ENCODE measurements at regions not wholly inside any gene's neighbourhood (a gene's known extent, or its start where the extent isn't known, plus 50 kb on each side); places are given as distances from the start of the nearest gene placed in this dataset.

- no peak for TF ChIP-seq ZNF382 (CRISPR knock-in tag; IDR thresholded peaks at IDR 0.05; ENCODE audit: borderline replicate concordance)
- 0 out of 2 replicates have a peak, but pooled peaks have one; percentile 57 for TF ChIP-seq ZBTB34 (CRISPR knock-in tag; IDR thresholded peaks at IDR 0.05)
- TF ChIP-seq MATR3 (CRISPR knock-in tag; IDR thresholded peaks at IDR 0.05), result no peak
- TF ChIP-seq ZNF780A (CRISPR knock-in tag; IDR thresholded peaks at IDR 0.05), result no peak
- TF ChIP-seq ZNF326 (CRISPR knock-in tag; IDR thresholded peaks at IDR 0.05; ENCODE audit: borderline replicate concordance), result no peak
- no peak for TF ChIP-seq MXD3 (CRISPR knock-in tag; IDR thresholded peaks at IDR 0.05)
- TF ChIP-seq ATAD3A (CRISPR knock-in tag; IDR thresholded peaks at IDR 0.05), result no peak
- no peak for TF ChIP-seq CERS6 (CRISPR knock-in tag; IDR thresholded peaks at IDR 0.05)
- TF ChIP-seq NFRKB (IDR thresholded peaks at IDR 0.05), result no peak
- no peak for TF ChIP-seq ZNF432 (CRISPR knock-in tag; IDR thresholded peaks at IDR 0.05; ENCODE audit: borderline replicate concordance)
- TF ChIP-seq ELF4 (CRISPR knock-in tag; IDR thresholded peaks at IDR 0.05; ENCODE audit: borderline replicate concordance), result no peak
- no peak for TF ChIP-seq KLF15 (CRISPR knock-in tag; IDR thresholded peaks at IDR 0.05; ENCODE audit: borderline replicate concordance)
- no peak for TF ChIP-seq NFYC (CRISPR knock-in tag; IDR thresholded peaks at IDR 0.05)
- TF ChIP-seq SMAD3 (CRISPR knock-in tag; IDR thresholded peaks at IDR 0.05), result 0 out of 2 replicates have a peak, but pooled peaks have one; percentile 45
- peak; percentile 77; the same call in 1 of the 2 replicates for TF ChIP-seq ZSCAN12 (CRISPR knock-in tag; IDR thresholded peaks at IDR 0.05)
- TF ChIP-seq ZNF18 (CRISPR knock-in tag; IDR thresholded peaks at IDR 0.05; ENCODE audit: insufficient replicate concordance), result no peak
- TF ChIP-seq JDP2 (CRISPR knock-in tag; IDR thresholded peaks at IDR 0.05; ENCODE audit: borderline replicate concordance), result no peak
- peak; percentile 94 for TF ChIP-seq MEF2D (CRISPR knock-in tag; IDR thresholded peaks at IDR 0.05)
- no peak for TF ChIP-seq HINFP (CRISPR knock-in tag; IDR thresholded peaks at IDR 0.05; ENCODE audit: low read depth)
- no peak for TF ChIP-seq HNRNPH1 (optimal IDR thresholded peaks at IDR 0.05; ENCODE audit: low read depth, low read length)
- peak; percentile 44; the same call in 1 of the 2 replicates for TF ChIP-seq FOXJ3 (CRISPR knock-in tag; IDR thresholded peaks at IDR 0.05; ENCODE audit: borderline replicate concordance)
- no peak for TF ChIP-seq WIZ (CRISPR knock-in tag; IDR thresholded peaks at IDR 0.05)
- TF ChIP-seq MAFK (conservative IDR thresholded peaks at IDR 0.05 in 1 of 2, IDR thresholded peaks at IDR 0.05 in 1 of 2; ENCODE audit: low read length in 2 of 2), result no peak
- no peak for TF ChIP-seq ZBTB33 (CRISPR knock-in tag; IDR thresholded peaks at IDR 0.05)
These were observed 709.8 kb downstream of the EPM2A start (continued) for GRCh38 chr6:145025488-145025887.

All from HepG2 (cell line).